NT2/D1 (cell line): ENCODE measurements at regions not wholly inside any gene's neighbourhood (a gene's known extent, or its start where the extent isn't known, plus 50 kb on each side); places are given as distances from the start of the nearest gene placed in this dataset.

Experiments
- SUZ12 ChIP-seq: IDR thresholded peaks from 2 replicates; pipeline ENCODE4 v1.6.1; 2011; ENCODE audit not compliant: insufficient read length, insufficient read depth; ENCODE audit errors: extremely low read depth
- YY1 ChIP-seq: IDR thresholded peaks from 2 replicates; pipeline ENCODE4 v1.6.1; 2011; ENCODE audit not compliant: insufficient read length, insufficient read depth
- ZNF274 ChIP-seq: IDR thresholded peaks from 2 replicates; pipeline ENCODE4 v1.6.1; 2011; ENCODE audit warnings: mild to moderate bottlenecking, low read depth, low read length

GRCh38 chr7:41054960-41055661, 647.8 kb downstream of the INHBA start:
- TF ChIP-seq YY1 = no peak
- no peak for TF ChIP-seq ZNF274
- TF ChIP-seq SUZ12 = no peak
